Esophagus muscularis mucosa (tissue), 4 donors: ENCODE measurements at regions not wholly inside any gene's neighbourhood (a gene's known extent, or its start where the extent isn't known, plus 50 kb on each side); places are given as distances from the start of the nearest gene placed in this dataset.

Experiments used
- DNase-seq: peaks from one replicate; pipeline ENCODE4 v3.0.0-alpha.2; 2017; ENCODE audit errors: extremely low spot score
- H3K27ac ChIP-seq, 4 donors: fragments of 200-600 bp; sonication (generic); replicated peaks in 1 of 4; 1 replicate in 3 of 4; 2 replicates in 1 of 4; pipeline ENCODE4 v1.5.1; 2016 to 2019; ENCODE audit warnings: mild to moderate bottlenecking in 1 of 4
- H3K27me3 ChIP-seq, 4 donors: fragments of 200-600 bp; sonication (generic); one replicate each; pipeline versions ENCODE4 v1.5.1 to v1.6.0; 2016 to 2019
- H3K36me3 ChIP-seq, 4 donors: fragments of 200-600 bp; sonication (generic); one replicate each; pipeline ENCODE4 v1.5.1; 2016 to 2019
- H3K4me1 ChIP-seq, 4 donors: fragments of 200-600 bp; sonication (generic); one replicate each; pipeline ENCODE4 v1.5.1; 2016 to 2019
- H3K4me3 ChIP-seq, 4 donors: fragments of 200-600 bp; sonication (generic); 1 replicate in 2 of 4; 2 replicates in 2 of 4; pipeline ENCODE4 v1.5.1; 2016 to 2019; ENCODE audit warnings: mild to moderate bottlenecking in 4 of 4, moderate library complexity in 1 of 4
- H3K9me3 ChIP-seq, 4 donors: fragments of 200-600 bp; sonication (generic); 1 replicate in 3 of 4; 2 replicates in 1 of 4; pipeline ENCODE4 v1.5.1; 2016 to 2019
- CTCF ChIP-seq, 3 experiments: fragments of 200-600 bp in 2 of 3; fragments of 450-650 bp in 1 of 3; sonication (generic) in 2 of 3; IDR thresholded peaks; one replicate each; pipeline ENCODE4 v1.5.1; 2017 to 2019; ENCODE audit warnings: antibody characterized with exemption in 3 of 3, mild to moderate bottlenecking in 2 of 3, moderate library complexity in 1 of 3
- EP300 ChIP-seq: sonication (generic); formaldehyde crosslinking; IDR thresholded peaks from one replicate; pipeline ENCODE4 v1.6.1; 2017; ENCODE audit warnings: antibody characterized with exemption
- POLR2A ChIP-seq: fragments of 450-650 bp; IDR thresholded peaks from one replicate; pipeline ENCODE4 v1.6.1; 2017; ENCODE audit warnings: antibody characterized with exemption, moderate library complexity, mild to moderate bottlenecking, low read depth
- POLR2AphosphoS5 ChIP-seq, 2 donors: sonication (generic); formaldehyde crosslinking; IDR thresholded peaks; one replicate each; pipeline ENCODE4 v1.6.1; 2017; ENCODE audit warnings: antibody characterized with exemption in 2 of 2
- WGBS: methylation state at CpG from one replicate; pipeline ENCODE4 v1.1.5; 2018; 5-methylcytosine and 5-hydroxymethylcytosine counted together
- intact Hi-C: fragments of 100-400 bp; cut with DNase I; formaldehyde crosslinking; loops from one replicate; pipeline ENCODE4 v1.15.1; 2023

GRCh38 chr10:79012567-79012966, 56.2 kb upstream of the ZMIZ1 start:
- no peak overlapping the region for H3K27ac ChIP-seq
- H3K9me3 ChIP-seq, result no peaks in the 10 kb centered on the region
- TF ChIP-seq CTCF (IDR thresholded peaks at IDR 0.05) (no peak), POLR2AphosphoS5 (IDR thresholded peaks at IDR 0.05) (no peak), POLR2A (no peak), EP300 (no peak)
- H3K4me3 ChIP-seq, result no peak overlapping the region
- DNase-seq, result no peak
- H3K27me3 ChIP-seq, result no peaks in the 10 kb centered on the region
- WGBS, result 91% methylated on average over 4 of the region's 4 CpGs
- peaks cover 0 to 9% (median 0%) of the 10 kb centered on the region in 4 donors for H3K4me1 ChIP-seq
- H3K36me3 ChIP-seq, result no peaks in the 10 kb centered on the region
- intact Hi-C loops, result no loop called here

GRCh38 chr10:79013406-79013987, 55.3 kb upstream of the ZMIZ1 start:
- intact Hi-C loops, result no loop called here
- no peaks in the 10 kb centered on the region for H3K36me3 ChIP-seq
- TF ChIP-seq POLR2A, result no peak
- TF ChIP-seq CTCF (IDR thresholded peaks at IDR 0.05), result no peak
- no peak for TF ChIP-seq EP300
- TF ChIP-seq POLR2AphosphoS5 (IDR thresholded peaks at IDR 0.05), result no peak
- WGBS, result 90% methylated on average over 12 of the region's 12 CpGs
- no peaks in the 10 kb centered on the region for H3K27me3 ChIP-seq
- DNase-seq, result no peak
- H3K27ac ChIP-seq, result no peak overlapping the region
- H3K9me3 ChIP-seq, result peaks cover 0 to 4% (median 0%) of the 10 kb centered on the region in 4 donors
- H3K4me3 ChIP-seq, result no peak overlapping the region
- H3K4me1 ChIP-seq, result peaks cover 0 to under 1% (median 0%) of the 10 kb centered on the region in 4 donors

GRCh38 chr10:79014796-79015195, 54.0 kb upstream of the ZMIZ1 start:
- Histone ChIP-seq H3K4me3 (no peak overlapping the region), H3K27me3 (no peaks in the 10 kb centered on the region), H3K36me3 (no peaks in the 10 kb centered on the region), H3K27ac (no peak overlapping the region), H3K4me1 (no peaks in the 10 kb centered on the region), H3K9me3 (peaks cover 0 to 4% (median 0%) of the 10 kb centered on the region in 4 donors)
- no peak for DNase-seq
- WGBS, result 100% methylated on average over 1 of the region's 1 CpG
- no peak for TF ChIP-seq POLR2A
- TF ChIP-seq CTCF (IDR thresholded peaks at IDR 0.05), result no peak
- no peak for TF ChIP-seq EP300
- TF ChIP-seq POLR2AphosphoS5 (IDR thresholded peaks at IDR 0.05), result no peak
- intact Hi-C loops, result no loop called here

GRCh38 chr10:79017882-79018520, 50.8 kb upstream of the ZMIZ1 start:
- H3K4me3 ChIP-seq, result no peak overlapping the region
- intact Hi-C loops, result no loop called here
- H3K4me1 ChIP-seq, result peaks cover 4 to 15% (median 10%) of the 10 kb centered on the region in 4 donors
- 97% methylated on average over 4 of the region's 4 CpGs for WGBS
- H3K9me3 ChIP-seq, result peaks cover 0 to 4% (median 0%) of the 10 kb centered on the region in 4 donors
- TF ChIP-seq EP300, result no peak
- DNase-seq, result no peak
- H3K36me3 ChIP-seq, result no peaks in the 10 kb centered on the region
- H3K27ac ChIP-seq, result no peak overlapping the region
- H3K27me3 ChIP-seq, result no peaks in the 10 kb centered on the region

GRCh38 chr10:79018521-79019011, 50.2 kb upstream of the ZMIZ1 start:
- Histone ChIP-seq H3K4me3 (no peak overlapping the region), H3K27ac (no peak overlapping the region), H3K36me3 (no peaks in the 10 kb centered on the region), H3K27me3 (no peaks in the 10 kb centered on the region), H3K9me3 (peaks cover 0 to 4% (median 0%) of the 10 kb centered on the region in 4 donors), H3K4me1 (peaks cover 9 to 21% (median 14%) of the 10 kb centered on the region in 4 donors)
- no peak for DNase-seq
- intact Hi-C loops, result no loop called here
- 83% methylated on average over 5 of the region's 5 CpGs for WGBS
- TF ChIP-seq CTCF (IDR thresholded peaks at IDR 0.05) (no peak), EP300 (no peak), POLR2AphosphoS5 (IDR thresholded peaks at IDR 0.05) (no peak), POLR2A (no peak)
